ENCODE measurements at regions not wholly inside any gene's neighbourhood (a gene's known extent, or its start where the extent isn't known, plus 50 kb on each side); places are given as distances from the start of the nearest gene placed in this dataset.

GRCh38 chr4:10371869-10372471 is 85.3 kb downstream of the ZNF518B start:
- H3K9ac ChIP-seq (ENCODE audit: control insufficient read depth, insufficient read depth, low read length), result no peak overlapping the region
- SMC1A ChIA-PET (ENCODE audit: uncharacterized antibody, unreplicated experiment), result no interaction called here
- DNase-seq (ENCODE audit: low read depth, low spot score) (no peak), FAIRE-seq (no peak), ATAC-seq (no peak)
- in situ Hi-C loops (cut with MboI) (no loop called here), intact Hi-C loops (cut with micrococcal nuclease; ENCODE audit: unreplicated experiment) (no loop called here)
- H3K27me3 ChIP-seq (replicated peaks in 1 of 2; ENCODE audit: control insufficient read depth in 2 of 2, insufficient read depth in 2 of 2, low read length in 1 of 2), result no peaks in the 10 kb centered on the region
- H3K9me3 ChIP-seq (replicated peaks; ENCODE audit: control insufficient read depth, insufficient read depth, low read length), result no peaks in the 10 kb centered on the region
- H3K79me2 ChIP-seq (ENCODE audit: control insufficient read depth, insufficient read depth, low read length), result no peaks in the 10 kb centered on the region
- RAD21 ChIA-PET (ENCODE audit: unreplicated experiment), result no interaction called here
- H3K4me1 ChIP-seq (ENCODE audit: control insufficient read depth, insufficient read depth, low read length), result no peaks in the 10 kb centered on the region
- no peaks in the 10 kb centered on the region for H3K36me3 ChIP-seq (ENCODE audit: control insufficient read depth in 2 of 2, insufficient read depth in 2 of 2, low read length in 1 of 2)
- H3K4me3 ChIP-seq, result no peak overlapping the region
- WGBS (ENCODE audit: insufficient coverage, insufficient replicate concordance, low lambda C conversion rate, missing lambda C conversion rate), result 33% methylated on average over 4 of the region's 4 CpGs
- H3K4me2 ChIP-seq (ENCODE audit: control insufficient read depth, insufficient read depth), result no peak overlapping the region
- POLR2A ChIA-PET, result no interaction called here
- no peak for TF ChIP-seq IKZF1 (conservative IDR thresholded peaks at IDR 0.05)
- no peak for TF ChIP-seq RCOR1 (conservative IDR thresholded peaks at IDR 0.05; ENCODE audit: low read depth, low read length)
- no peak for TF ChIP-seq CBFB (IDR thresholded peaks at IDR 0.05; ENCODE audit: low read depth)
- no peak for TF ChIP-seq MTA2 (IDR thresholded peaks at IDR 0.05; ENCODE audit: low read depth)
- TF ChIP-seq NR2C1 (IDR thresholded peaks at IDR 0.05), result no peak
- no peak overlapping the region for H3K27ac ChIP-seq (ENCODE audit: control insufficient read depth, insufficient read depth)
- H2AFZ ChIP-seq (ENCODE audit: control insufficient read depth, low read depth, low read length), result no peak overlapping the region
- BruUV-seq (replicated peaks), result no TSS peak
- CTCF ChIA-PET, result no interaction called here
- H4K20me1 ChIP-seq (ENCODE audit: control insufficient read depth, insufficient read depth), result no peaks in the 10 kb centered on the region

- Histone ChIP-seq H3K4me3 (no peak overlapping the region), H3K4me2 (ENCODE audit: control insufficient read depth, insufficient read depth) (no peak overlapping the region), H3K4me1 (ENCODE audit: control insufficient read depth, insufficient read depth, low read length) (no peaks in the 10 kb centered on the region), H4K20me1 (ENCODE audit: control insufficient read depth, insufficient read depth) (no peaks in the 10 kb centered on the region), H3K9me3 (replicated peaks; ENCODE audit: control insufficient read depth, insufficient read depth, low read length) (no peaks in the 10 kb centered on the region), H3K36me3 (ENCODE audit: control insufficient read depth in 2 of 2, insufficient read depth in 2 of 2, low read length in 1 of 2) (no peaks in the 10 kb centered on the region), H2AFZ (ENCODE audit: control insufficient read depth, low read depth, low read length) (no peak overlapping the region), H3K27me3 (replicated peaks in 1 of 2; ENCODE audit: control insufficient read depth in 2 of 2, insufficient read depth in 2 of 2, low read length in 1 of 2) (no peaks in the 10 kb centered on the region), H3K9ac (ENCODE audit: control insufficient read depth, insufficient read depth, low read length) (no peak overlapping the region), H3K79me2 (ENCODE audit: control insufficient read depth, insufficient read depth, low read length) (no peaks in the 10 kb centered on the region), H3K27ac (ENCODE audit: control insufficient read depth, insufficient read depth) (no peak overlapping the region)
- intact Hi-C loops (cut with micrococcal nuclease; ENCODE audit: unreplicated experiment), result no loop called here
- ChIA-PET RAD21 (ENCODE audit: unreplicated experiment) (no interaction called here), POLR2A (no interaction called here), CTCF (interaction anchor here (0.7 to 1.5 kb wide), 2 partner anchors 31 to 588 kb away, joined by 3 to 4 read pairs; no protein-coding TSS in a partner anchor), SMC1A (ENCODE audit: uncharacterized antibody, unreplicated experiment) (no interaction called here)
- TF ChIP-seq YBX1 (IDR thresholded peaks at IDR 0.05) (no peak), FOS (IDR thresholded peaks at IDR 0.05; ENCODE audit: borderline replicate concordance, extremely low read depth, insufficient read length) (no peak), NR2C2 (IDR thresholded peaks at IDR 0.05; ENCODE audit: borderline replicate concordance, control insufficient read depth, insufficient read length, low read depth) (no peak)
- DNase-seq (ENCODE audit: low read depth, low spot score) (no peak), ATAC-seq (no peak), FAIRE-seq (no peak)
- 21% methylated on average over 5 of the region's 5 CpGs for WGBS (ENCODE audit: insufficient coverage, insufficient replicate concordance, low lambda C conversion rate, missing lambda C conversion rate)
- in situ Hi-C loops (cut with MboI), result no loop called here
- no TSS peak for BruUV-seq (replicated peaks)
Measured at GRCh38 chr4:10371121-10371520, 86.1 kb downstream of the ZNF518B start.
